ENCODE measurements at regions not wholly inside any gene's neighbourhood (a gene's known extent, or its start where the extent isn't known, plus 50 kb on each side); places are given as distances from the start of the nearest gene placed in this dataset.

- no peak overlapping the region for H3K4me2 ChIP-seq
- no peak overlapping the region for H3K27ac ChIP-seq
- FAIRE-seq, result no peak
- DNase-seq (ENCODE audit: low read depth in 1 of 2, low spot score in 1 of 2), result no peak
- no peaks in the 10 kb centered on the region for H3K9me3 ChIP-seq
- ChIA-PET POLR2A (no interaction called here), CTCF (no interaction called here)
- ATAC-seq, result no peak
- TF ChIP-seq EHF (CRISPR knock-in tag; IDR thresholded peaks at IDR 0.05), result no peak
- TF ChIP-seq TP53 (CRISPR knock-in tag; IDR thresholded peaks at IDR 0.05), result no peak
- WGBS (ENCODE audit: missing lambda C conversion rate), result 46% methylated on average over 3 of the region's 3 CpGs
- no peaks in the 10 kb centered on the region for H3K4me1 ChIP-seq
- H3K4me3 ChIP-seq, result no peak overlapping the region
Observed at GRCh38 chr12:46711756-46712155, 114.0 kb downstream of the SLC38A4 start.

- peak; percentile 77 for TF ChIP-seq ZC3H11A (IDR thresholded peaks at IDR 0.05)
- no peak for TF ChIP-seq EP300 (IDR thresholded peaks at IDR 0.05)
- ChIA-PET POLR2A (no interaction called here), CTCF (no interaction called here)
- ATAC-seq (no peak), DNase-seq (ENCODE audit: low read depth in 1 of 2, low spot score in 1 of 2) (no peak), FAIRE-seq (no peak)
- no peak overlapping the region for H3K27ac ChIP-seq
- H3K4me2 ChIP-seq, result no peak overlapping the region
- no peaks in the 10 kb centered on the region for H3K4me1 ChIP-seq
- no peak overlapping the region for H3K4me3 ChIP-seq
- H3K9me3 ChIP-seq, result no peaks in the 10 kb centered on the region
- WGBS (ENCODE audit: missing lambda C conversion rate), result 53% methylated on average over 9 of the region's 9 CpGs
Observed at GRCh38 chr12:46710125-46710743, 115.6 kb downstream of the SLC38A4 start.

- ChIA-PET POLR2A (no interaction called here), CTCF (no interaction called here)
- H3K4me3 ChIP-seq, result no peak overlapping the region
- WGBS (ENCODE audit: missing lambda C conversion rate), result 41% methylated on average over 9 of the region's 9 CpGs
- ATAC-seq, result no peak
- H3K27ac ChIP-seq, result no peak overlapping the region
- H3K4me1 ChIP-seq, result no peaks in the 10 kb centered on the region
- TF ChIP-seq RARB (CRISPR knock-in tag; IDR thresholded peaks at IDR 0.05) (no peak), TFCP2L1 (CRISPR knock-in tag; IDR thresholded peaks at IDR 0.05) (no peak), HES2 (IDR thresholded peaks at IDR 0.05) (no peak), CHD4 (IDR thresholded peaks at IDR 0.05; ENCODE audit: borderline replicate concordance) (no peak), E2F6 (IDR thresholded peaks at IDR 0.05; ENCODE audit: borderline replicate concordance, low read depth) (no peak), CHD2 (IDR thresholded peaks at IDR 0.05; ENCODE audit: low read length, partially characterized antibody) (no peak), POLR2AphosphoS2 (conservative IDR thresholded peaks at IDR 0.05; ENCODE audit: low read length) (no peak), RNF2 (IDR thresholded peaks at IDR 0.05; ENCODE audit: borderline replicate concordance, low read depth) (no peak), CTCF (IDR thresholded peaks at IDR 0.05) (no peak), RCOR1 (IDR thresholded peaks at IDR 0.05; ENCODE audit: low read depth, low read length) (no peak), ATOH8 (CRISPR knock-in tag; IDR thresholded peaks at IDR 0.05; ENCODE audit: low read depth) (no peak), REST (IDR thresholded peaks at IDR 0.05) (no peak), ELK1 (IDR thresholded peaks at IDR 0.05; ENCODE audit: low read depth, low read length) (no peak), BHLHE40 (IDR thresholded peaks at IDR 0.05; ENCODE audit: low read depth, low read length) (no peak), MAZ (IDR thresholded peaks at IDR 0.05; ENCODE audit: borderline replicate concordance, low read depth, low read length) (no peak), USF2 (IDR thresholded peaks at IDR 0.05) (no peak), CEBPB (IDR thresholded peaks at IDR 0.05) (no peak), MYC (IDR thresholded peaks at IDR 0.05; ENCODE audit: borderline replicate concordance, low read length) (no peak), JUNB (IDR thresholded peaks at IDR 0.05) (no peak), CBX8 (IDR thresholded peaks at IDR 0.05) (no peak)
- H3K9me3 ChIP-seq, result peaks cover 5% of the 10 kb centered on the region
- DNase-seq (ENCODE audit: low read depth in 1 of 2, low spot score in 1 of 2), result no peak
- H3K4me2 ChIP-seq, result no peak overlapping the region
- no peak for FAIRE-seq
Observed at GRCh38 chr12:46702581-46703344, 123.0 kb downstream of the SLC38A4 start.

All from A549 (cell line).